Posterior cingulate gyrus (tissue), 11 donors: ENCODE measurements at regions not wholly inside any gene's neighbourhood (a gene's known extent, or its start where the extent isn't known, plus 50 kb on each side); places are given as distances from the start of the nearest gene placed in this dataset.
A peak's percentile ranks its signal among the peaks of the same experiment; 100 is the strongest.

Experiments
- DNase-seq, 10 donors: peaks; one replicate each; pipeline versions ENCODE4 v3.0.0 to v3.0.0-alpha.2; 2020 to 2021; ENCODE audit warnings: mixed read lengths in 3 of 10
- intact Hi-C: fragments of 100-400 bp; cut with DNase I; formaldehyde crosslinking; loops from one replicate; pipeline ENCODE4 v1.15.1; 2023

DNA sequence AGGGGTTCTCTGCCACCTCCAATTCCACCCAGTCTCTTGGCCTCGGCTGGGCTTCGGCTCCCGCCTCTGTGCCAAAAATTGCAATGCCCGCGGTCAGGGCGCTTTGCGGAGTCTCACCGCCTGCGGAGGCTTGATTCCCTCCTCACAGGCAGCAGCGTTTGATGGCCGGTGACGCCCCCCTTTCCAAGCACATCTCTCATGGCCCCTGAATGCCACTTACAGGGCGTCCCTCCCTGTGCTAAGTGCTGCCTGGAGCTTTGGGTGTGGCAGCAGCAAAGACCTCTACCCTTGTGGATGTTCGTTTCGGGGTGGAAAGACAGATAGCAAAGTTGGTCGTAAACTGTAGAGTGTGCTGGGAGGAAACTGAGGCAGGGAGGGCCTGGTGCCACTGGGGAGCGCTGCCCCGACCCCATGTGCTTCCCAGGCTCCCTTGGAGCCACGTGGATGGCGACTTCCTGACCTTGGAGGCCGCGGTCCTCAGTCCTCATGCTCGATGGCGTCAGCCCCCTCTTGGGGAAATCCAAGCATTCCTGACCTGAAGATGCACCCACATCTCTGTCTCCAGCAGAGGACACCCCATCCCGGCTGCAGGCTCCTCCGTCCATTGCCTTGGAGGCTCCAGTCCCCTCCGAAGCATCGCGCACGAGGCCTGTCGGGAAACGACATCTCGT is 249.2 kb upstream of the IRX4 start:
- intact Hi-C loops, result no loop called here
- no peak for DNase-seq

DNA sequence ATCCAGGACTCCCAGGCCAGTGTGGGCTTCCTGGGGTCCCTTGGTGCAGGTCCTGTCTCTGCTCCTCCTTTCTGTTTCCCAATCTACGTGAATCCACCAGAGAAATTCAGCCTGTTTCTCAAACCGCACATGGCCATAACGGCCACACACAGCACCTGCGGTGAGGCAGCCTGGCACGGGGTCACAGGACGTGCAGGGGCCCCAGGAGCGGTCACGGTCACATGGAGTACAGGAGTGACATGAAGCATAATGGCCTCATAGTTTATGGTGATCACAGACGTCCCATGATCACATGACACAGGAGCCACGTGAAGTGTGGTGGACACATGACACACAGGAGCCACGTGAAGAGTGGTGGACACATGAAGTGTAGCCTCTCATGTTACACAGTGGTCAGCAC is 248.5 kb upstream of the IRX4 start:
- peak in 1 of 10 donors; percentile 69 for DNase-seq
- intact Hi-C loops, result no loop called here

DNA sequence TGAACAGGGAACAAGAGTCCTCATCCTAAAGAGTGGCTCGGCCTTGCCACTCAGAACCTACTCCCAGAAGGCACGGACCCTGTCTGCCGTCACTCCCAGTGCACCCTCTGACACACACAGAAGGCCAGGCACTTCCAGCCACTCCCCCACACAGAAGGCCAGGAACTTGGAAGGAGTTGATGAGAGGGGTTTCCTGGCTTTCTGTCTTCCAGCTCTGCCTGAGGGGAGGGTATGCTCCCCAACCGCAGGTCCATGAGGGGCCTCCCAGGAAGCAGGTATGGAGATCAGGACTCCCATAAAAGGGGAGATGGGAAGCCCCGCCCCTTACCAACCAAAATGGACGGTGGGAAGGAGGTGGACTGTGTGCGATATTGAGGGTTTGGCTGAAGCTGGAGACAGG is 247.6 kb upstream of the IRX4 start:
- intact Hi-C loops, result no loop called here
- peak in 1 of 10 donors; percentile 49 for DNase-seq

DNA sequence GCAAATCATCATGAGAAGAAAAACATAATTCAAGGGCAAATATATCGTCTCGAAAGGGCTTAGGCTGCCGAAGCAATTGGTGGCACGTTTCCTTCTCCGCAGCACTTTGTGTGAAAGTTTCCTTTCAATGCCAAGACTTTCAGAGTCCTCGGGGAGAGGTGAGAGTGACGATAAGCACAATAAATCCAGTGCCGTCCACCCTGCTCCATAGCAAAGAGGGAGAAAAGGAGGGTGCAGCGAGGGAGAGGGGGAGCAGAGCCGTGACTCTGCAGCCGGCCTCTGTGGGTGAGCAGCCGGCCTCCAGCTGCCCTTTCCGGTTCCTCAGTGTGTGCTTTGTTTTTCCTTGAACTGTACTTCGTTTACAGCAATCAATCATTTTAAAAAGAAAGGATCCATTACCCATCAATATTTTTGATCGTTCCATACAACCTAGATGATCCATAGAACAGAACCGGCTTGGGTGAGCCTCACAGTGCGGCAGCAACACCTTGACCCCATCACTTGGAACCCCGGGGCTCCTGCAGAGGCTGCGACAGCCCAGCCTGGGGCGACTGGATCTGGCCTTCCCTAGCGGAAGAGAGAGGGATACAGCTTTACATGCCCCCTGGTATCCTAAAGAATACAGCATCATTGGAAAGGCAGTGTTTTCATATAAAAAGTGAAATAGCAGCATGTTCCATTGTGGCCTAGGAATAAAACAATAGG is 247.0 kb upstream of the IRX4 start:
- DNase-seq, result peak in 1 of 10 donors; percentile 49
- intact Hi-C loops, result no loop called here

DNA sequence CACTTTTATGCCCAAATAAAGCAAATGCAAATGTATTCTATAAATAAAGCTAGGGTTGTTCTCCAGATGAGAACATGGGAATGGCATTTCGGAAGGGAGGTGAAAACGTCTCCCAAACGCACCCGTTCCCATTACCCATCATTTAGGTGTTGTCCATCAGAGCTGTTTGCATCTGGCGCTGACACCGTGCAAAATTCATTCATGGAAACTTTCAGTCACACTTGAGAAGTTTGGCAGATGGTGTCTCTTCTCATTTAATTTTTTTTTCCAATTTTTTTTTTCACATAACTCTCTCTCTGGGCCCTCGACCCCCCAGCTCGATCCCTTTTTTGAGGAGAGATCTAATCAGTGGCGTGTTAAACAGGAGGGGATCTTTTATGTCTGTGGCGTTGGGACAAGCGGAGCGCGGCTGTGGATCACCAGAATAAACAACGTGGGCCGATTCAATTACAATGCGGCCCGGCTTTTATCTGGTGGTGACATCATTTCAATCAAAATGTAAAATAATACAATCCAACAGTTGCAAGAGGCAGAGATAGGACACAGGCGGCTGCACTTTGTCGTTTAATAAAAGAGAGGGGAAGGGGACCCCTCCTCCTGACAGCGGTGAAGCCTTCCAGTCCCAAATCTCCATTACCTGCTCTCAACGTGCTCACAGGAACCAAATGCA is 246.1 kb upstream of the IRX4 start:
- DNase-seq, result no peak
- intact Hi-C loops, result no loop called here

DNA sequence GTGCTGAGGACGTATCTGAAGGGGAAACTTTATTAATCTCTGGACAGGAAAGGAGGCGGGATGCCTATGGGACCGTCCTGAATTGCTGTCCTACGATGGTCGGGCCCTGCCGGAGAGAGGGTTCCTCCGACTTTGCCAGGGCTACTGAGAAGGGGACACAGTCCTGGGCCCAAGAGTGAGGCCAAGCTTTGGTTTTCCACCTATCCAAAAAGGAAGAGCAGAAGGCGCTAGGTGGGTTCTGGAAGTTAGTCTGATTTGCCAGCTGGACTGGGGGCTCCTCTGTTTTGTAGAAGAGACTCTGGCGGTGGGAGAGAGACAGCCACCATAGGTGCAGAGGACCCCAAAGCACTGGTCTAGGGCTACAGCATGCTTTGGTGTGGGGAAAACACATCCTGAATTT is 243.8 kb upstream of the IRX4 start:
- no peak for DNase-seq

DNA sequence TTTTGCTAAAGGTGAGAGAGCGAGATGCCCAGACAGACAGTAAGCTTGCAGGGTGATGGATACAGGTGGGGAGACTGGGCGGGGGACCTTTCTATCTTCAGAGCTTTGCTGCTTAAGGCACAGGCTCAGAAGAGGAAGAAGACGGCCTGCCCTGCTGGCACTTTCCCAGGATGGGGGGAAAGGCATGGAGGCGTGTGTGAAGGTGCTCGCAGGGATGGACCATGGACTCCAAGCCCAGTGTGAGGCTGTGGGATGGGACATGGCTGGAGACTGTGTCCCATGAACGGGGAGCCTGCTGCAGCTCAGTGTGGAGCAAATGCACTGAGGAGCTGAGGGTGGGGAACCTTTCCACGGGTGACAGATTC is 243.2 kb upstream of the IRX4 start:
- peak in 1 of 10 donors; percentile 70 for DNase-seq
- intact Hi-C loops, result no loop called here

More for the DNA sequence above, 243.8 kb upstream of the IRX4 start:
- intact Hi-C loops, result no loop called here

DNA sequence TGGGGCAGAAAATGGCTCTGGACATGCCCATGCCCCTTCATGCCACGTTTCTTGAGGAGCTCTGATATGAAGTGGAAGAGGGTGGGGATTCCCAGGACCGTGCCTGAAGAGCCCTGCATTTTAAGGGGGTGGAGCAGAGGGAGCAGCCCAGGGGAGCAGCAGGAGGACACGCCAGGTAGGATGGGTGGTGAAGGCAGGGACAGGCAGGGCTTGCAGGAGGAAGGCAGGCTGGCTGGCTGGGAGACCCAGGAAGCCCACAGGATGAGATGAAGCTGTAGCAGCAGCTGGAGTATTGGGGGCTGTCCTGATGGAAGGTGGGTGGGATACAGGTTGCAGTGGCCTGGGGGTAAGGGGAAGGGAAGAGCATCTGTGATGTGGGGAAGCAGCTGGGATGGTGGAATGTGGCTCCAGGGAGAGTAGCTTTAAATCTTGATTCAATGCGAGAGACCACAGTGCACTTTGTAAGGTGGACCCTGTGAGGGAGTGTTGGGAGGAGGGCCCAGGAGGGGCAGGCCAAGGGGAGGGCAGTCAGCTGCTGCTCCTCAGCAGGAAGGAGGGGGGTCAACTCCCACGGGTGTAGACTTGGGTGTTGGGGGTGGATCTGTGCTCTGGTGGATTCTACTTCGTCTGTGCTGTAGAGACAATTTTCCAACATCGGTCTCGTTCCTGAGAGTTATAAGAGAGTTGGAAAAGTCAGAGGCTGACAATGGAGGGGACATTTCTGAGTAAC is 242.6 kb upstream of the IRX4 start:
- intact Hi-C loops, result no loop called here
- no peak for DNase-seq

DNA sequence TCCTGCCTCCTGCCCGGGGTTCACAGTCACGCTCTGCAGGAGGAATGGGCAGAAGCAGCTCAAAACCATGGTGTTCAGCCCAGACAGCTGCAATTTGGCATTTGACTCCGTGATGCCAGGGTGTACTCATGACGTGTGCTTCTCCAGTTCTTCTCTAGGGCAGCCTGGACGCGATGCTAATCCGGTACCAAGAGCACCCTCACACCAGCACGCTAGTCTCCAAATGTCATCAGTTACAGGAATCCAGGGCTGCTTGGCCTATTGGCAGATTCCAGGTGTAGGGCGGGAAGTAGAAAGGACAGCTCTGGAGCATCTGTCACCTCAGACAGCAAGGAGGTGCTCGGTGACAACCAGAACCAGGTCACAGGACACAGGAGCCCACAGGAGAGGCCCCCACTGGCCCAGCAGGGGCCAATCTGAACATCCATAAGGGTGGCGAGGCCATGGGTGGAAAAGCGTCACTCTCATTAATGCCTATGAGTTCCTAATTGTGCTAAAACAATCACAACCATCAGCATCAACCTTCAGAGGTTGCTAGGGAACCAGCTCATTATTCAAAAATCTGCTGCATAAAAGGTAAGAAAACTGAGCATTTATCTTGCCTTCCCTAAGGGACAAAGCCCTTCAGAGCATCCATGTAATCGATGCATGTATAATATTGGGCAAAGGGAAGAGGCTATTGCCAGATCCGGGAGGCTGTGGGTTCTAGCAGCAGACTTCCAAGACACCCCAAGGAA is 241.9 kb upstream of the IRX4 start:
- intact Hi-C loops, result no loop called here
- DNase-seq, result no peak

DNA sequence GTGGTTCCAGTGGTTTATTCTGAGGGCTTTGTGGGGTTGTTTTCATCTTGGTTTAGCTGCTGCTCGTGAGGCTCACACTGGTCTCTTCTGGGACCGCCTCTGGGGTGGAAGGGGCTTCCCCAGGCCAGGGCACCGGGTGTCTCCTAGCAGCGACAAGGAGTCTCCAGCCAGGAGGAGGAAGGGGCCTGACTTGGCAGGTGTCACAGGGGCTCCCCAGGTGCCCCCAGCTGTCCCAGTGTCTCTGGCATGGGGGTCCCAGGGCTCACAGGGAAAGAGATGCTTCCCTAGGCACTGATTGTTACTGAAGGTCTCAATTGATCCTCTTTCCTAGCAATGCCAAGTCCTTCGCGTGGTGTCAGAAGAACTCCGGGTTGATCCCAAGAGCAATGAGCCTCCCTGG is 241.1 kb upstream of the IRX4 start:
- intact Hi-C loops, result no loop called here
- DNase-seq, result peak in 1 of 10 donors; percentile 66

DNA sequence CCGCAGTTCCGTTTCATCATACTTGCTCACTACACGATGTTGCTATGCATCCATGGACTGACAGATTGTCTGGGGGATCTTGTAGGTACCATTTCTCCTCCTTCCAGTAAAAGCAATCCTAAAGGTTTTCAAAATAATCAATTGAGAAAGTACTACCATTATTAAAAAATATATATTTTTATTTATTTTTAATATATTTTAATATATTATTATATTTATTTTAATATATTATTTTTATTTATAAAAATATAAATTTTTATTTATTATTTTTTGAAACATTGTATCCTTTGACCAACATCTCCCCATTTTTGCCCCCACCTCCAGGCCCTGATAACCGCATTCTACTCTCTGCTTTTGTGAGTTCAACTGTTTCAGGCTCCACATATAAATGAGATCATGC is 237.6 kb upstream of the IRX4 start:
- DNase-seq, result no peak
- intact Hi-C loops, result no loop called here

DNA sequence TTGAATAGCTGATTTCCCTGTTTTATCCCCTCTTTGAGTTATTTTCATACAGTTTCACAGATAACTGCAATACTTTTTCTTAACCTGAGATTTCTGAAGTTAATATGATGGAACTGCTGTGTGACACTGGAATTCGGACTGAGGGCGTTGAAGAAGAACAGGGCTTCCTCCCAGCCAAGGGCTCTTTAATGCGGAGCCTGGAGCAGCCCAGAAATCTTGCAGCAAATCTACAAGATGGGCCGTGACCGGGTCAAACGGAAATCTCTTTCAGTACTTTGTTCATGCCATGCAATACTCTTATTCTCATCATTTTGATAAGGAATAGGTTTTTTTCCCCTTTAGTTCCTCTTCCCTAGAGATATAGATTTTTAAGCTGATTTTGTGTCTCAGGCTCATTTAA is 236.8 kb upstream of the IRX4 start:
- no peak for DNase-seq
- intact Hi-C loops, result no loop called here

DNA sequence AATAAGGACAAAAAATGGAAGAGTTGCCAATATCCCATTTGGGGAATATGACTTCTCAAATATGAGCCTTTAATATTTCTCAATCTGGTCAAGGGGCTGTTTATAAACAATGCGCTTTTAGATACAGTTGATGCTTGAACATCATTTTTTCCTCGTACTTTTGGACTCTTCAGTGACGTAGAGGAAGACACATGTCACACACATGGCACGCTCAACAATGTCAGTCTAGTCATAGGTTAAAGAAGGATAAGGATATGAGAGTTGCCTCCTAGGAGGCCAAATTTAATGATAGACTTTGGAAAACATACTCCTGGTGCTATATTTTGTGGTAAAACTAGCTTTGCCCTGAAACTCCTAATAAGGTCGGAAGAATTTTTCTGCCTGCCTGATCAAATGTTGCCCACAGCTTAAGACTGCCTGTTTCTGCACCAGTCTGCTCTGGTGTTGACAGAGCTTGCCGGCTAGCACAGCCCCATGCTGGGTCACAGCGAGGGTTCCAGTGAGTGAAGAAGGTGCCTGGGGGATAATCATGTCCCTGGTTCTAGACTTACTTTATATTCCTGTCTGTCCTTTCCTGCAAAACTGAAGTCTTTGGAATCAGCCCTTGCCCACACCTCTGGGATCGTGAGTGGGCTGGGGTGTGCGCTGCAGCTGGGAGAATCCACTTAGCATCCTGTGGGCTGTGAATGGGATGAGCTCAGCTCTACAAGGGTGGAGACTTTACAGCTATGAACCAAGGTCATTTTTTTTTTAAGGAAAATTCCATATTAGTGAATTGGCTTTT is 230.8 kb upstream of the IRX4 start:
- peak in 1 of 10 donors; percentile 68 for DNase-seq
- intact Hi-C loops, result no loop called here

DNA sequence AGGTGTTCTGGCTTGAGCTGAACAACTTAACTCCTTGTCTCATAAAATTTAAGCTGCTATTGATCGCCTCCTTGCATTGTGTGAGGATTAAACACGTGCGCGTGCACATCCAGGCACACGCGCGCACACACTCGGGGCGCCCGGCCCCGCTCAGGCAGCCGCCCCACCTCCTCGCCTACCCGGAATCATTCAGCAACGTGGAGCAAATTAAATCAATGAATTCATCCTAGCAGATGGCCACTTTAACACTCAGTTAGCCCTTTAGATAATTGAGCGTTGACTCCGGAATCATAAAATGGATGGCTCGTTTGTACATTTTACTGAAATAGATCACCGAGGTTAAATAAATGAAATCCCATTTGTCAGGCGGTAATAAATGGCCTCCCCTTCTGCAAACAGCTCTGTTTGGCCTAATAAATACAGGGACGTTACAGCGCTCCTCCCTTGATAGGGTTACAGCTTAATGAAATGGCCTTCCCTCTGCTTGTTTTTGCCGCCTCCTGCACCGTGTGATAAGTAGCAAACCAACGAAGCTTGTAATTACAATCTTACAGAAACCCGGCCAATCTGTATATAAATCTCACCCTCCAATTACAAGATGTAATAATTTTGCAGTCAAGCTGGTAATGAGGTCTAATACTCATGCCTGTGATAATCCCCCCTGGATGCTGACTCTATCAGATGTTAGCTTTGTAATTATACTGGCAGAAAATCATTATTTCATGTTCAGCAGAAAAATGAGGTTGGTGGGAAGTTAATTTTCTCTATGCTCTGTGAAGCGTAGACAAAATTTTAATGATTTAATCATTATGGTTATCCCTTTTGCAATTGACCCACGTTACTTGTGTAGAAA is 229.7 kb upstream of the IRX4 start:
- DNase-seq, result peak in 1 of 10 donors; percentile 69

DNA sequence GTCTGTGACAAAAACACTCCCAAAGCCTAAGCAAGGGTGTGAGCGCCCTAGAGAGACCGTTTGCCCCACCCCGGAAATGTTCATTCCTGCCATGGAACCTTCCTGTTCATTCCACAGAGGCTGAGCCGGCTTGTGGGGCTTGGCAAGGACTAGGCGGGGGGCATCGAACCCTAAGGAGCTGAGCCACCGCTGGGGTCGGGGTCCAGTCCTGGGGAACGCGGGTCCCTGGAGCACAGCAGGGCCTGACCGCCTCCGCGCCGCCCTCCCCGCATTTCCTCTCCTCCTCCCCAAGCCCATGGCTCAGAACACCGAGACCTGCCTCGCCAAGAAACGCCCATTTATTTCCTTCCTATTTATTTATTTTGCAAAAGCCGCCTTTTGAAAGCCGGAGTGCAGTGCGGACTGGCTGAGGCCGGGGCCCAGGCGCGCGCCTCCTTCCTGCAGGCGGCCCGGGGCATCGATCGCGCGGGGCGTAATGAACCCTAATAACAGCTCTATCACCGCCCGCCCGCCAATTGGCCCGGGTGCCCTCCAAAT is 228.9 kb upstream of the IRX4 start:
- intact Hi-C loops, result no loop called here

More for the DNA sequence above, 229.7 kb upstream of the IRX4 start:
- intact Hi-C loops, result no loop called here

DNA sequence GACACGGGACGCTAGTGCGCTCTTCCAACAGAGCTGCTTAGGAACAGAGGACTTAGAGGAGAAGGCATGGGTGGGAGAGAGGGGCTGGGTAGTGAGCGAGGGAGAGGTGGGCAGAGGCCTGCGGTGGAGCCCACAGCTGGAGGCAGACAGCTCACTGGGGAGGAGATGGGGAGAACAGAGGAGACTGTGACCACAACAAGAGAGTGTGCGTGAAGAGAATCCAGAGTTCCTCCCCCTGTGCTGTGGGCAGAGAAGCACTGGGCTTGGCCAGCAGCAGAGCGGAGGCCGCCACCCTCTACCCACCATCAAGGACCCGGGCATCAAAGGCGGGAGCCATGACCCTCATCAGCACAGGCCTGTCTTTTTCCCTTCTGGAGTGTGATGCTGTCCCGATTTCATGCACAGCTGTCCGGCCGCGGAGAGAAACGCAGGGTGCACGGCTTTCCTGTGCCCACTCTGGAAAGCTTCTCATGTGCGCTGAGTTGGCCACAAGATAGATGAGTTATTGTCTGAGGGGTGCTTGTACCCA is 228.3 kb upstream of the IRX4 start:
- intact Hi-C loops, result no loop called here
- DNase-seq, result peak in 1 of 10 donors; percentile 64

More for the DNA sequence above, 228.9 kb upstream of the IRX4 start:
- peak in 2 of 10 donors; percentile 71 to 77 for DNase-seq

DNA sequence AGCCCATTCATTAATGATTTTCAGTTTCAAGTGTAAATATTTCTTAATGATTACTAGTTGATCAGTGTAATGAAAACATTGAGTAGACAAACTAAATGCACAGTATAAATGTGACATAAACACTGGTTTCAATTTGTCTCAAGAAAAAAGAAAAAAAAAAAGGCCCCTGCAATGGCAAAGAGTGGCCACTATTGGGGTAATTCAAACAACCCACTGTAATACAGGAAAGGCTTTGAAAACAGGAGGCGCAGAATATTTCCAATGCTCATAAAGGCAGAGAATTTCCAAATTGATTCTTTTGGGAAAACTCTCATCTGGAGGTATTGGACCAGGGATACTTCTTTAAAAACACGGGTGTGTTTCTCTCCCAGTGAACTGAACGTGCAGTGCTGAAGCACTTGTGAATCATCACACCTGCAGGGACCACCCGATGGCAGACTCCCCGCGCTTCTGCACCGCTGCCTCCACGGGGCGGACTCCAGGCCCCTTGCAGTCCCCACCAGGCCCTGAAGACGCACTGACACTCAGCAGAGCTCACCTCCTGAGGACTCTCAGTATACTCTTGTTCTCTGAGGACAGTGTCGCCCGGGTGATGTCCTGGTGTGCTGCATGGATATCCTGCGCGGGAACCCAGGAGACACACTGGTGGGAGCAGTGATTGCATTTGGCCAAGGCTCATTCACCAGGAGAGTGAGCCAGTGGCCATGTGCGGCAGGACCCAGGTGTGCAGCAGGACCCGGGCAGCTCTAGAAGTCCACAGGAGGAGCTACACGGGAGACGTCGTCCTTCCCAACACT is 227.6 kb upstream of the IRX4 start:
- intact Hi-C loops, result no loop called here
- no peak for DNase-seq
